ENCODE measurements at regions not wholly inside any gene's neighbourhood (a gene's known extent, or its start where the extent isn't known, plus 50 kb on each side); places are given as distances from the start of the nearest gene placed in this dataset.

GRCh38 chr15:70449311-70450141, 313.8 kb downstream of the UACA start:
- no peak for DNase-seq (ENCODE audit: low read depth in 3 of 3, low spot score in 1 of 3)

- peak in 2 of 3 donors; percentile 2 to 14 for DNase-seq (ENCODE audit: low read depth in 3 of 3, low spot score in 1 of 3)
These were observed 315.2 kb downstream of the UACA start for GRCh38 chr15:70447928-70448698.

GRCh38 chr15:70447521-70447920, 315.8 kb downstream of the UACA start:
- no peak for DNase-seq (ENCODE audit: low read depth in 3 of 3, low spot score in 1 of 3)

- no peak for DNase-seq (ENCODE audit: low read depth in 3 of 3, low spot score in 1 of 3)
These were observed 316.3 kb downstream of the UACA start for GRCh38 chr15:70447081-70447480.

- no peak for DNase-seq (ENCODE audit: low read depth in 3 of 3, low spot score in 1 of 3)
These were observed 319.7 kb downstream of the UACA start for GRCh38 chr15:70443486-70444273.

- no peak for DNase-seq (ENCODE audit: low read depth in 3 of 3, low spot score in 1 of 3)
These were observed 320.6 kb downstream of the UACA start for GRCh38 chr15:70442616-70443321.

GRCh38 chr15:70442211-70442610, 321.1 kb downstream of the UACA start:
- DNase-seq (ENCODE audit: low read depth in 3 of 3, low spot score in 1 of 3), result no peak

- DNase-seq (ENCODE audit: low read depth in 3 of 3, low spot score in 1 of 3), result no peak
These were observed 322.8 kb downstream of the UACA start for GRCh38 chr15:70440416-70441138.

- no peak for DNase-seq (ENCODE audit: low read depth in 3 of 3, low spot score in 1 of 3)
These were observed 323.5 kb downstream of the UACA start for GRCh38 chr15:70439880-70440279.

GRCh38 chr15:70439304-70439877, 324.0 kb downstream of the UACA start:
- no peak for DNase-seq (ENCODE audit: low read depth in 3 of 3, low spot score in 1 of 3)

- DNase-seq (ENCODE audit: low read depth in 3 of 3, low spot score in 1 of 3), result no peak
These were observed 324.6 kb downstream of the UACA start for GRCh38 chr15:70438776-70439175.

GRCh38 chr15:70437882-70438451, 325.4 kb downstream of the UACA start:
- DNase-seq (ENCODE audit: low read depth in 3 of 3, low spot score in 1 of 3), result no peak

- DNase-seq (ENCODE audit: low read depth in 3 of 3, low spot score in 1 of 3), result no peak
These were observed 326.3 kb downstream of the UACA start for GRCh38 chr15:70437089-70437488.

- no peak for DNase-seq (ENCODE audit: low read depth in 3 of 3, low spot score in 1 of 3)
These were observed 326.9 kb downstream of the UACA start for GRCh38 chr15:70436428-70436827.

- DNase-seq (ENCODE audit: low read depth in 3 of 3, low spot score in 1 of 3), result no peak
These were observed 327.5 kb downstream of the UACA start for GRCh38 chr15:70435872-70436271.

- no peak for DNase-seq (ENCODE audit: low read depth in 3 of 3, low spot score in 1 of 3)
These were observed 328.0 kb downstream of the UACA start for GRCh38 chr15:70435369-70435768.

GRCh38 chr15:70433586-70434324, 329.6 kb downstream of the UACA start:
- no peak for DNase-seq (ENCODE audit: low read depth in 3 of 3, low spot score in 1 of 3)

- DNase-seq (ENCODE audit: low read depth in 3 of 3, low spot score in 1 of 3), result no peak
These were observed 330.3 kb downstream of the UACA start for GRCh38 chr15:70432924-70433495.

GRCh38 chr15:70431854-70432253, 331.5 kb downstream of the UACA start:
- no peak for DNase-seq (ENCODE audit: low read depth in 3 of 3, low spot score in 1 of 3)
